Heart left ventricle (tissue), 13 donors: ENCODE measurements at regions not wholly inside any gene's neighbourhood (a gene's known extent, or its start where the extent isn't known, plus 50 kb on each side); places are given as distances from the start of the nearest gene placed in this dataset.

Experiments used
- POLR2A ChIP-seq, 2 donors: fragments of 450-650 bp; IDR thresholded peaks; one replicate each; pipeline ENCODE4 v1.6.1; 2017; ENCODE audit warnings: antibody characterized with exemption in 2 of 2, mild to moderate bottlenecking in 2 of 2, moderate library complexity in 2 of 2
- TF ChIP-seq, protein P1 (sequence below), 12 donors: fragments of 200-600 bp; sonication (generic) in 4 of 12; IDR thresholded peaks; one replicate each; pipeline versions ENCODE4 v1.5.0 to v1.8.0; 2018 to 2022; ENCODE audit warnings: antibody characterized with exemption in 12 of 12, mild to moderate bottlenecking in 5 of 12
- donor health status: ischemic (EF 13 %, LVEDD 7.1; RV severe dilation, severe dysfunction).
- donor health status: DM: no; HTN: yes; CAD: no.
- donor health status: DM: no; HTN: no; CAD: no.
- donor health status: ischemic (EF 25% LVEDD 6.9; RV normal size, moderate dysfunction).
- donor health status: ischemic (EF 25% LVEDD 5.7; RV mildly dilated, moderate dysfunction).
- donor health status: ischemic (EF 35%, LVEDD 5.7; RV mildly dilated, moderate dysfunction).
- donor health status: nonischemic (EF 11% LVEDD 7.7; RV severe dilation, severe dysfunction).
- donor health status: DM: yes; HTN: yes; CAD: no.
- donor health status: PGD.
- donor health status: ischemic (EF 29% LVEDD 5.4; RV normal size, mild dysfunction).
- donor health status: nonischemic (EF 23%, LVEDD 6.1; RV moderate dilation, normal function).

DNA sequence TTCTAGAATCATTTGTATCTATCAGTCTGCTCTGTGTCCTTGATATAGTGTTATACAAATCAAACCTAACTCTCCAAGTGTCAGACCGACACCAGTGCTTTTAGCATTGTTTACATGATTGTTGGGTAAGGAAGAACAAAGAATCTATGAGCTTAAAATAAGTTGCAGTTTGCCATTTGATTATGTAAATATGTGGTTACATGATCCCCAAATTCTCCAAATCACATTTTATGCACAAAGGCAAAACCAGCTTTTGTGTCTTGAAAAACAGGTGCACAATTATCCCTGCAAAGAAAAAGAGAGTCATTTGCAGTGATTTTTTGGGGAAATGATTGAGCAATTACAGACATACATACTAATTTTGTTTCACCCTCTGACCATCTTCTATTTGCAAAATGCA is 652.6 kb upstream of the CHAC2 start:
- TF ChIP-seq, protein P1, sequence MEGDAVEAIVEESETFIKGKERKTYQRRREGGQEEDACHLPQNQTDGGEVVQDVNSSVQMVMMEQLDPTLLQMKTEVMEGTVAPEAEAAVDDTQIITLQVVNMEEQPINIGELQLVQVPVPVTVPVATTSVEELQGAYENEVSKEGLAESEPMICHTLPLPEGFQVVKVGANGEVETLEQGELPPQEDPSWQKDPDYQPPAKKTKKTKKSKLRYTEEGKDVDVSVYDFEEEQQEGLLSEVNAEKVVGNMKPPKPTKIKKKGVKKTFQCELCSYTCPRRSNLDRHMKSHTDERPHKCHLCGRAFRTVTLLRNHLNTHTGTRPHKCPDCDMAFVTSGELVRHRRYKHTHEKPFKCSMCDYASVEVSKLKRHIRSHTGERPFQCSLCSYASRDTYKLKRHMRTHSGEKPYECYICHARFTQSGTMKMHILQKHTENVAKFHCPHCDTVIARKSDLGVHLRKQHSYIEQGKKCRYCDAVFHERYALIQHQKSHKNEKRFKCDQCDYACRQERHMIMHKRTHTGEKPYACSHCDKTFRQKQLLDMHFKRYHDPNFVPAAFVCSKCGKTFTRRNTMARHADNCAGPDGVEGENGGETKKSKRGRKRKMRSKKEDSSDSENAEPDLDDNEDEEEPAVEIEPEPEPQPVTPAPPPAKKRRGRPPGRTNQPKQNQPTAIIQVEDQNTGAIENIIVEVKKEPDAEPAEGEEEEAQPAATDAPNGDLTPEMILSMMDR (IDR thresholded peaks at IDR 0.05): no peak
- no peak for TF ChIP-seq POLR2A (IDR thresholded peaks at IDR 0.05)
